Neuronal stem cell (in vitro differentiated cells): ENCODE measurements at regions not wholly inside any gene's neighbourhood (a gene's known extent, or its start where the extent isn't known, plus 50 kb on each side); places are given as distances from the start of the nearest gene placed in this dataset.

Experiments used
- DNase-seq: peaks from one replicate; pipeline ENCODE4 v3.0.0-alpha.2; 2013; ENCODE audit warnings: low spot score
- H2AFZ ChIP-seq: one replicate; pipeline ENCODE4 v1.6.1; 2013; ENCODE audit warnings: mild to moderate bottlenecking, low read length, inconsistent platforms
- H2AK5ac ChIP-seq: 2 replicates; pipeline ENCODE4 v1.6.1; 2013; ENCODE audit warnings: low read depth, mild to moderate bottlenecking, inconsistent platforms, low read length, moderate library complexity, mixed read lengths
- H2BK120ac ChIP-seq: 2 replicates; pipeline ENCODE4 v1.6.1; 2013; ENCODE audit warnings: low read depth, mild to moderate bottlenecking, inconsistent platforms, low read length, moderate library complexity, mixed read lengths
- H2BK12ac ChIP-seq: one replicate; pipeline ENCODE4 v1.6.1; 2013; ENCODE audit warnings: low read length, inconsistent platforms
- H2BK15ac ChIP-seq: 2 replicates; pipeline ENCODE4 v1.6.1; 2013; ENCODE audit warnings: mild to moderate bottlenecking, low read length, inconsistent platforms, mixed read lengths
- H2BK5ac ChIP-seq: one replicate; pipeline ENCODE4 v1.6.1; 2013; ENCODE audit warnings: inconsistent platforms, mild to moderate bottlenecking, low read length, moderate library complexity
- H3K14ac ChIP-seq: one replicate; pipeline ENCODE4 v1.6.1; 2013; ENCODE audit warnings: low read length, inconsistent platforms
- H3K18ac ChIP-seq: 2 replicates; pipeline ENCODE4 v1.6.1; 2013; ENCODE audit warnings: low read length, inconsistent platforms
- H3K23ac ChIP-seq: 2 replicates; pipeline ENCODE4 v1.6.1; 2013; ENCODE audit warnings: low read depth, mild to moderate bottlenecking, mixed read lengths, low read length, inconsistent platforms; ENCODE audit not compliant: poor library complexity
- H3K27ac ChIP-seq: replicated peaks from 3 replicates; pipeline ENCODE4 v1.5.1; 2013; ENCODE audit warnings: low read length, inconsistent platforms
- H3K27me3 ChIP-seq, 3 experiments: 2 replicates each; pipeline ENCODE4 v1.6.1; 2013; ENCODE audit warnings: low read length in 3 of 3, mild to moderate bottlenecking in 2 of 3, inconsistent platforms in 1 of 3, low read depth in 1 of 3, mixed read lengths in 1 of 3, moderate library complexity in 1 of 3; ENCODE audit not compliant: control insufficient read depth in 3 of 3, insufficient read depth in 3 of 3
- H3K36me3 ChIP-seq, 2 donors: replicated peaks in 1 of 2; 2 replicates each; pipeline ENCODE4 v1.6.1; 2013; ENCODE audit warnings: low read length in 2 of 2; ENCODE audit not compliant: control insufficient read depth in 2 of 2, insufficient read depth in 2 of 2
- H3K4ac ChIP-seq: 2 replicates; pipeline ENCODE4 v1.6.1; 2013; ENCODE audit warnings: inconsistent platforms, mild to moderate bottlenecking, low read length, moderate library complexity
- H3K4me1 ChIP-seq, 2 donors: 1 replicate in 1 of 2; 2 replicates in 1 of 2; pipeline ENCODE4 v1.6.1; 2013; ENCODE audit warnings: low read length in 2 of 2, low read depth in 1 of 2; ENCODE audit not compliant: control insufficient read depth in 2 of 2, insufficient read depth in 1 of 2
- H3K4me2 ChIP-seq: one replicate; pipeline ENCODE4 v1.6.1; 2013; ENCODE audit warnings: mild to moderate bottlenecking, low read length, inconsistent platforms; ENCODE audit not compliant: insufficient read depth, poor library complexity, severe bottlenecking
- H3K4me3 ChIP-seq, 2 donors: 2 replicates each; pipeline ENCODE4 v1.5.1; 2013; ENCODE audit warnings: low read length in 2 of 2, mild to moderate bottlenecking in 2 of 2, inconsistent platforms in 1 of 2, moderate library complexity in 1 of 2
- H3K79me1 ChIP-seq: one replicate; pipeline ENCODE4 v1.6.1; 2013; ENCODE audit warnings: low read depth, mild to moderate bottlenecking, inconsistent platforms, low read length, moderate library complexity
- H3K9ac ChIP-seq: one replicate; pipeline ENCODE4 v1.6.1; 2013; ENCODE audit warnings: mild to moderate bottlenecking, low read depth, low read length, inconsistent platforms; ENCODE audit not compliant: poor library complexity
- H3K9me3 ChIP-seq, 2 donors: replicated peaks in 1 of 2; 2 replicates each; pipeline versions ENCODE3 to v1.6.1; 2013; ENCODE audit warnings: low read length in 2 of 2, mild to moderate bottlenecking in 2 of 2, inconsistent platforms in 1 of 2, low read depth in 1 of 2, mixed read lengths in 1 of 2, moderate library complexity in 1 of 2; ENCODE audit not compliant: control insufficient read depth in 2 of 2, insufficient read depth in 1 of 2
- H4K8ac ChIP-seq: one replicate; pipeline ENCODE4 v1.6.1; 2013; ENCODE audit warnings: low read depth, mild to moderate bottlenecking, inconsistent platforms, low read length, moderate library complexity
- H4K91ac ChIP-seq: one replicate; pipeline ENCODE4 v1.6.1; 2013; ENCODE audit warnings: low read length, low read depth, mild to moderate bottlenecking, inconsistent platforms; ENCODE audit not compliant: poor library complexity
- WGBS, 2 donors: extraction: QIAGEN DNeasy Blood & Tissue Kit; methylation state at CpG; one replicate each; pipeline ENCODE4 v1.1.7; 2013; ENCODE audit warnings: missing lambda C conversion rate in 2 of 2, mixed read lengths in 1 of 2; ENCODE audit not compliant: insufficient read length in 2 of 2, insufficient replicate concordance in 1 of 2; ENCODE audit errors: extremely low coverage in 2 of 2; 5-methylcytosine and 5-hydroxymethylcytosine counted together

GRCh38 chr11:127568891-127569290 is 568.3 kb upstream of the KIRREL3 start:
- no peak for DNase-seq
- Histone ChIP-seq H3K18ac (no peak overlapping the region), H2AFZ (no peak overlapping the region), H2BK120ac (no peak overlapping the region), H3K27me3 (no peaks in the 10 kb centered on the region), H3K23ac (no peak overlapping the region), H3K9me3 (peaks cover 0 to 4% of the 10 kb centered on the region in 2 donors), H3K4ac (no peak overlapping the region), H3K4me1 (peaks cover 0 to 4% of the 10 kb centered on the region in 2 donors), H2BK5ac (no peak overlapping the region), H3K79me1 (no peaks in the 10 kb centered on the region), H3K14ac (no peak overlapping the region), H3K4me2 (no peak overlapping the region), H3K4me3 (no peak overlapping the region), H2BK15ac (no peak overlapping the region), H2BK12ac (no peak overlapping the region), H3K27ac (no peak overlapping the region), H3K9ac (no peak overlapping the region), H4K91ac (no peak overlapping the region), H2AK5ac (no peak overlapping the region), H4K8ac (no peak overlapping the region), H3K36me3 (no peaks in the 10 kb centered on the region)
- WGBS, 2 donors: no CpG with 5 or more reads among the region's 3 CpGs

- no CpG with 5 or more reads among the region's 2 CpGs for WGBS, 2 donors
- H2AK5ac ChIP-seq: no peak overlapping the region
- H2AFZ ChIP-seq: no peak overlapping the region
- no peaks in the 10 kb centered on the region for H3K79me1 ChIP-seq
- H3K9me3 ChIP-seq: peaks cover 0 to 4% of the 10 kb centered on the region in 2 donors
- peaks cover 0 to 4% of the 10 kb centered on the region in 2 donors for H3K4me1 ChIP-seq
- no peak overlapping the region for H3K4me3 ChIP-seq
- H4K91ac ChIP-seq: no peak overlapping the region
- H2BK12ac ChIP-seq: no peak overlapping the region
- no peak overlapping the region for H2BK15ac ChIP-seq
- no peak overlapping the region for H3K14ac ChIP-seq
- H2BK120ac ChIP-seq: no peak overlapping the region
- no peak overlapping the region for H3K9ac ChIP-seq
- H3K4me2 ChIP-seq: peak overlapping the region; percentile 2
- no peak overlapping the region for H3K4ac ChIP-seq
- H2BK5ac ChIP-seq: no peak overlapping the region
- H3K23ac ChIP-seq: no peak overlapping the region
- no peaks in the 10 kb centered on the region for H3K36me3 ChIP-seq
- no peak overlapping the region for H4K8ac ChIP-seq
- no peaks in the 10 kb centered on the region for H3K27me3 ChIP-seq
- H3K27ac ChIP-seq: no peak overlapping the region
- H3K18ac ChIP-seq: no peak overlapping the region
- DNase-seq: no peak
These were observed 566.8 kb upstream of the KIRREL3 start for GRCh38 chr11:127567237-127567932.

- Histone ChIP-seq H2BK5ac (no peak overlapping the region), H3K4me1 (peaks cover 0 to 4% of the 10 kb centered on the region in 2 donors), H3K9ac (no peak overlapping the region), H2BK12ac (no peak overlapping the region), H3K79me1 (no peaks in the 10 kb centered on the region), H3K9me3 (no peaks in the 10 kb centered on the region), H3K4ac (no peak overlapping the region), H3K18ac (no peak overlapping the region), H4K91ac (no peak overlapping the region), H2BK120ac (no peak overlapping the region), H3K4me2 (no peak overlapping the region), H2AK5ac (no peak overlapping the region), H3K27ac (no peak overlapping the region), H3K23ac (no peak overlapping the region), H3K4me3 (no peak overlapping the region), H3K36me3 (no peaks in the 10 kb centered on the region), H3K27me3 (no peaks in the 10 kb centered on the region), H3K14ac (no peak overlapping the region), H4K8ac (no peak overlapping the region), H2AFZ (no peak overlapping the region), H2BK15ac (no peak overlapping the region)
- WGBS, 2 donors: no CpG with 5 or more reads among the region's 4 CpGs
- DNase-seq: no peak
These were observed 564.2 kb upstream of the KIRREL3 start for GRCh38 chr11:127564810-127565209.

- Histone ChIP-seq H2BK12ac (no peak overlapping the region), H4K8ac (no peak overlapping the region)
- WGBS, 2 donors: no CpG with 5 or more reads among the region's 2 CpGs
These were observed 559.4 kb upstream of the KIRREL3 start for GRCh38 chr11:127559978-127560377.

More at GRCh38 chr11:127559978-127560377, 559.4 kb upstream of the KIRREL3 start:
- H3K14ac ChIP-seq: no peak overlapping the region
- no peak overlapping the region for H3K18ac ChIP-seq
- no peak overlapping the region for H2AK5ac ChIP-seq
- no peak overlapping the region for H3K27ac ChIP-seq
- H2BK15ac ChIP-seq: no peak overlapping the region
- H3K9me3 ChIP-seq: no peaks in the 10 kb centered on the region
- no peak overlapping the region for H2AFZ ChIP-seq
- no peak overlapping the region for H2BK5ac ChIP-seq
- no peak overlapping the region for H3K23ac ChIP-seq
- no peak overlapping the region for H3K4me2 ChIP-seq
- peaks cover 0 to 2% of the 10 kb centered on the region in 2 donors for H3K4me1 ChIP-seq
- no peak for DNase-seq
- no peaks in the 10 kb centered on the region for H3K79me1 ChIP-seq
- H3K27me3 ChIP-seq: no peaks in the 10 kb centered on the region
- no peak overlapping the region for H3K4ac ChIP-seq
- no peak overlapping the region for H3K9ac ChIP-seq
- no peak overlapping the region for H4K91ac ChIP-seq
- no peak overlapping the region for H3K4me3 ChIP-seq
- no peaks in the 10 kb centered on the region for H3K36me3 ChIP-seq
- H2BK120ac ChIP-seq: no peak overlapping the region
